IPS DF 4.7 (cell line): ENCODE measurements at regions not wholly inside any gene's neighbourhood (a gene's known extent, or its start where the extent isn't known, plus 50 kb on each side); places are given as distances from the start of the nearest gene placed in this dataset.
"Not testable (repeated sequence)": the region's sequence is repeated elsewhere in the genome, so short reads cannot be mapped to it uniquely, and the experiment has no call there.

ENCODE experiments used
- DNase-seq: peaks from one replicate; pipeline ENCODE4 v3.0.0-alpha.2; 2013; ENCODE audit warnings: low spot score; ENCODE audit errors: extremely low read depth

DNA sequence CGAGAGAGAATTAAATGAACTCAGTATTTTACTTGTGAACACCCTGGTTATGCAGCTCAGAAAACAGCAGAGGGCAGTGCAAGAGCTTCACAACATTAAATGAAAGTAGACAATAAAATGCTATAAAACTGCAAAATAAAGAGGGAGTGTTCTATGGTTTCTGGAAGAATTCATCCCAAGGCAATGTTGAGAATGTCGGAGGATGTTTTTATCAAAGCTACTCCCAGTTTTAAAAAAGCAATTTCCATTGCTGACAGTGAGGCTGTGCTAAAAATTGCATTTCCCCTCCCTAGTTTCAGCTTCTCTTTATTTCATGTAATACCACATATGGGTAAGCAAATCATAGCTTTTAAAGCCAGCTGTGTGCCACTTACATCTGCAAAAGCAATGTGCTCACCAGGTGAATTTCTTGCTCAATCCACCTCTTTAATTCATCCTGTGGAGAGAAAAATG is 296.8 kb downstream of the RAB38 start:
- DNase-seq, result peak; percentile 16

- DNase-seq, result no peak
Observed at GRCh38 chr11:87871056-87871455, 304.2 kb downstream of the RAB38 start.

DNA sequence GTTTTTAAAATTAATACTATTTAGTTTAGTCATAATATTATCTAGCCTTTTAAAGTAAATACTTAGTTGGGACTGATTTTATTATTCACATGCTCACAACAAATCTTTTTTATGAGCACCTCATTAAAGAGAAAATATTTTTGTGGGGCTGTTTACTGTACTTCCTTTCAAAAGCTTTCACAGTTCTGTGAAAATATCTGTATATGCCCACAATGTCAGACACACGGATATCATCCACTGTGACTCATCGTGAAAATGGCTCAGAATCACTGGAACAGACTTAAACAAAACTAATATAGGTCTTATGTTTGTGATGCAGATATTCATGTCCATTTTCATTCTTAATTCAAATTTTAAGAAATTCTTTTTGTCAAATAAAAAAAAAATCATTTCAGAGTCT is 305.2 kb downstream of the RAB38 start:
- DNase-seq, result no peak

GRCh38 chr11:87866951-87867350 is 308.3 kb downstream of the RAB38 start:
- DNase-seq, result no peak

- DNase-seq, result no peak
Observed at GRCh38 chr11:87861030-87861429, 314.2 kb downstream of the RAB38 start.

DNA sequence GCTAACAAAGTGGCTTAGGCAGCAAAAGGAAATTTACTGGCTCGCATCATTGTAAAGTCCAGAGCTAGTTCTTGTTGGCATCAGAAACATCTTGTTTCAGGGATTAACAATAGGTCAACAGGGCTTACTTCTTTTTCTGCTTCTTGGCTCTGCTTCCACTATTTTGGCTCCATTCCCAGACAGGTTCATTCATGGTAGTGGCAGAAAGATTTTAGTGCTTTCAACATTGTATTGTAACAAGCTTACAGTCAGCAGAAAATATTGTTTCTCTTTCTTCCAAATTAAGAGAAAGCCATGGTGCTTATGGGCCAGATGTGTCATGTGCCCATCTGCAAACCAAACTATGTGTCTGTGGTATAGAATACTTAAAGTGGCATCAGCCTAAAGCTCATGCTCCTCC is 315.6 kb downstream of the RAB38 start:
- DNase-seq, result no peak

DNA sequence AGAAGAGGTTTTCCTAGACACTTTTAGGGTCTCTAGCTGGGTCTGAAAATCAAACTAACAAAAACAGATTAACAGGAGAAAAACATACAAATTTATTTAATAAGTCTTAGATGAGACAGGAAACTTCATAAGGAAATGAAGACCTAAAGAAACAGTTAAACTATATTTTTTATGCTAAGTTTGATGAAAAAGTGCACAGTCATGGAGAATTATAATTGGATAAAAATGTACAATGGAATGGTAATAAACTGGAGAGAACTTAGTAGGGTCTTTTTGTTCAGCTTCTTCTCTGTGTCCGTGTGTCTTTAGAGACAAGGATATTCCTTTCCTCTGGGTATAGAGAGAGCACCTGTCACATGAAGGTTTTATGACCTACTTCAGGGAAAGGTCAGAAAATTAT is 323.4 kb downstream of the RAB38 start:
- DNase-seq, result no peak

GRCh38 chr11:87851234-87851633 is 324.0 kb downstream of the RAB38 start:
- DNase-seq, result no peak

DNA sequence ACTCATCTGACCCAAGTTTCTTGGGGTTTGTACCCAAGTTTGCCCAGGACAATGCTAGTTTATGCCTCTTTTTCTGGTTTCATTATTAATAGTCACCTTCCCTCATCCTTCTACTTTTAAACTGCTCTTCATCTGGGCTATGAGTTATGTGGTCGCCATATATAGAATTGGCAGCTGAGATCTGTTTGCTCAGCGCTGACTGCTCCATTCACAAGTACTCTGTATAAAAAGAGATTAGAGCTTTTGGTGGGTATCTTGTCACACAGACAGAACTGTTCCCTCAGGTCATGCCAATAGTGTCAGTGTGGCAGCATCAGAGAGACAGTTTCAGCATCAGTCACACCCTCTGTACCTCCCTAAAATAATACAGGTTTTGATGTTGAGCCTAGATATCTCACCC is 326.0 kb downstream of the RAB38 start:
- no peak for DNase-seq

DNA sequence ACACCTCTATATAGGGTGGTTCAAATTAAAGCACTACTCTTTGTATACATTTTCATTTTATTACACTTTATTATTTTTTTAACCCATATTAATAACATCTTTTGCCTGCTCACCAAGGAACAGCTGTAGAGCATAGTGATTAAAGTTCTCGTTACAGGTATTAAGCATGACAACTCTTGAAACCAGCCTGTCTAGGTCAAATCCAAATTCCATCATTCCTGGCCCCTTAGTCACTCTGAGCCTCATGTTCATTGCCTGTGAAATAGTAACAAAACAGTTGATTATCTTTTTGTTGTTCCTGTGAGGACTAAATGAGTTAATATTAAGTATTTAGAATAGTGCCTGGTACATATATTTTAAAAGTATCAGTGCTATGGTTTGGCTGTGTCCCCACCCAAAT is 334.5 kb downstream of the RAB38 start:
- DNase-seq, result no peak

- no peak for DNase-seq
Observed at GRCh38 chr11:87832211-87832610, 343.0 kb downstream of the RAB38 start.

GRCh38 chr11:87820011-87820410 is 355.2 kb downstream of the RAB38 start:
- no peak for DNase-seq

DNA sequence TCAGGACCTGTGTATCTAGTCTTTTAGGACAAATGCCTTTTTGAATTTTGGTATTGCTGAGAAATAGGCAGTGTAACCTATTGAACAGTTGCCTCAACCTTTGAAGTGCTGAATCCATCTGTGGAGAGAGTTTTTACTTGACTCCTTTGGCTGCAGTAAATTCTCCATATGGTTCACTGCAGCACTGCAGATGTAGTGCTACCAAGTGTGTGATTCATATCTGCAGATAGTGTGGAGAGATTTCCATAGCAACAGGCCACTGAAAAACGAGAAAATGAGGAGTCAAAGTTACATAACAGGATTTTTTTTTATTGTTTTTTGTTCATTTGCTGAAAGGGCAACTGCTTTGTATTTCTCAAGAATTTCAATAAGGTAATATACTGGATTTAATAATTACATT is 356.1 kb downstream of the RAB38 start:
- no peak for DNase-seq

DNA sequence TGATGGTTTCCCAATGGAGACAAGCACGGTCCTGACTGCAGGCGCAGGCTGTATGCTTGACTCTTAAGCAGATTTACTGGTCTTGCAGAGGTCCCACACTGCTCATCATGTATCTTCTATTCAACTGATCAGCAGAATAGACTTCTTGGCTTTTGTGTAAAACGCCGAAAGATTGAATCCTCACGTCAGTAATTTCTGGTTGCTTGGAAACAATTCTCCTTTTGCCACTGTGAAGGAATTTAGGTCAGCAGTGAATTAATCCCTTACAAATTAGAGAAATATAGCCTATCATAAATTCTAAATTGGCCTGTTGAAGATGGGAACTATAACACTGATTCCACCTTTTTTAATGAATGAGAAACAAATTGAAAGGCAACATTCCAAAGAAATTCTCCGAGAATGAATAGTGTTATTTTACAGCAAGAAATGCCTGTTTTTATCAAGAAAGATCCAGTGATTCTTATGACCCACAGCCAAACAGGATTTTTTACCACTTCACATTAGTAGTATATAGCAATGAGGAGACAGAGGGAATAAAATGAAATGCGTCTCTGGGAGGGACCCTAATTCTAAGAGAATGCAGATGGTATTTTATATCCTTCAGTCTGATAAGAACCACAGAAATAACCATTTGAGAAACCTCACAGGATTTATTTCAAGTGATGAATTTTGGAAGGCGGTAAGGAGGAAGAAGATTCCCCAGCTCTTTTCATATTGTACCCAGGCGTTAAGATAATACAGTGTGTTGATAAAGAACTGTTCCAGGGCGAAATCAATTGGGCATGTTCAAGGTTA is 362.5 kb downstream of the RAB38 start:
- DNase-seq, result no peak

DNA sequence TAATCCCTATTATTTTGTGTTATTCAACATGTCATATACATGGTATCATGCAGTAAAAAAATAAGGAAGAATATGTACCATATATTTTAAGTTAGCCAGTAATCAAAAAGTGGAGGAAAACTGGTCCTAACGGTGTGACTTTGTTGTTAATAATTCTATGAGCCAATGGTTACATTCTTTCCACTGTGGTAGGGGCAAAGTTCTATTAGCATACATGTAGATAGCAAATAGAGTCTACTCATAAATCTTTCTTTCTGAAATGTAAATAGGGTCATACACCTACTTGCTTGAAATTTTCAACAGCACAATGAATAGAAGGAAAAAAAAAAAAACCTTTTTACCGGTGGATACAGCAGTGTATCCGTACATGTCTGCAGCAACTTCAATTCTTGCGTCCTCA is 364.8 kb downstream of the RAB38 start:
- DNase-seq, result no peak

- DNase-seq, result no peak
Observed at GRCh38 chr11:87809256-87809655, 366.0 kb downstream of the RAB38 start.

- DNase-seq, result no peak
Observed at GRCh38 chr11:87804176-87804575, 371.1 kb downstream of the RAB38 start.

- no peak for DNase-seq
Observed at GRCh38 chr11:87803748-87804147, 371.5 kb downstream of the RAB38 start.

GRCh38 chr11:87784862-87785261 is 390.4 kb downstream of the RAB38 start:
- not testable (repeated sequence) for DNase-seq

GRCh38 chr11:87780068-87780413 is 395.2 kb downstream of the RAB38 start:
- no peak for DNase-seq

- no peak for DNase-seq
Observed at GRCh38 chr11:87779276-87780067, 395.8 kb downstream of the RAB38 start.

DNA sequence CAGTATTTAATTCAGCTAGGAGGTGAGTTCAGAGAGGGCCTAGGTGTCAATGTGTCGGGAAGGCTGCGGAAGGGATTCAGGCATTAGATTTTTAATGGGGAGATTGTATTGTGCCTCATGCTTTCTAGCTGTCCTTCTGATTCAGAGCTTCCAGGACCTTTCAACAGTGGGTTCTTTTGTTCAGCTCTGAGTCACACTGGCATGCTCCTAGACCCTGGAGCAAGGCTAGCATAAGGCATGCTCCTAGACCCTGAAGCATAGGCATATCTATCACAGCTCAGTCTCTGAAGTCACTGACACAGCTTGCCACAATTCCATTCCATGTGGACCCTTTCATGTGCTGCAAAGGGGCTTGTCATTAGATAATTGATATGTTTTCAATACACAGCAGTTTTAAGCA is 396.9 kb downstream of the RAB38 start:
- no peak for DNase-seq

DNA sequence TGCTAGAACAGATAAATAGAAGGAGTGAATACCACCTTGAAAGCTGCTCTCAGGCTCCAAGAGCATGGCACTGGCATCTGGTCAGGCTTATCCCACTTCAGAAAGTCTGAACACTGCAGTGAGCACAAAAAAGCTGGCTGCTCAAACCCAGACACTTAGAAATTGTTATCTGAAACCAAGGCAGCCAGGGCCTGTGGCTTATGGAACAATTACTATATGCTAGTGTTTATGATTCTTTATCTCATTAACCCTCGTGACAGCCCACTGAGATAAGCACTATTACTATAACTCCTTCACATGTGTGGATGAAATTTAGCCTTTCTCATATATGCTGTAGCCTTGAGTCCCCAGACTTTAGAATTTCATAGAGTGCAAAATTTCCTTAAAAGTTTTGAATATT is 400.2 kb downstream of the RAB38 start:
- DNase-seq, result no peak
